SU-DHL-6 (cell line): ENCODE measurements at regions not wholly inside any gene's neighbourhood (a gene's known extent, or its start where the extent isn't known, plus 50 kb on each side); places are given as distances from the start of the nearest gene placed in this dataset.

ENCODE experiments used
- H2AFZ ChIP-seq: fragments of 200-600 bp; sonication (generic); 2 replicates; pipeline ENCODE4 v1.6.1; 2014; ENCODE audit warnings: low read depth, mild to moderate bottlenecking, moderate library complexity, mixed read lengths, antibody characterized with exemption, low read length; ENCODE audit not compliant: severe bottlenecking
- H3F3A ChIP-seq: fragments of 200-600 bp; shearing (Covaris generic); 2 replicates; pipeline ENCODE4 v1.6.0; 2016; ENCODE audit warnings: antibody characterized with exemption, mild to moderate bottlenecking; ENCODE audit not compliant: insufficient read depth
- H3K27ac ChIP-seq: fragments of 200-600 bp; sonication (generic); 2 replicates; pipeline ENCODE4 v1.5.1; 2016; ENCODE audit warnings: low read depth, mild to moderate bottlenecking, low read length, moderate library complexity, mixed read lengths
- H3K27me3 ChIP-seq: fragments of 200-600 bp; sonication (generic), shearing (Covaris generic); 2 replicates; pipeline ENCODE4 v1.6.0; 2014; ENCODE audit warnings: mild to moderate bottlenecking, low read length
- H3K36me3 ChIP-seq: fragments of 200-600 bp; sonication (generic); 2 replicates; pipeline ENCODE4 v1.6.1; 2014; ENCODE audit warnings: mild to moderate bottlenecking, low read length, mixed read lengths
- H3K4me2 ChIP-seq: fragments of 300-600, 200-600 bp; shearing (Covaris generic), sonication (generic); 2 replicates; pipeline ENCODE4 v1.6.0; 2014; ENCODE audit warnings: low read length, low read depth, mild to moderate bottlenecking; ENCODE audit not compliant: poor library complexity, severe bottlenecking
- H3K4me3 ChIP-seq: fragments of 200-600 bp; sonication (generic); 2 replicates; pipeline ENCODE4 v1.5.1; 2014; ENCODE audit warnings: antibody characterized with exemption, low read length, mild to moderate bottlenecking, mixed read lengths; ENCODE audit not compliant: insufficient read depth, poor library complexity, severe bottlenecking
- H3K79me2 ChIP-seq: fragments of 200-600 bp; sonication (generic); 2 replicates; pipeline ENCODE4 v1.6.1; 2014; ENCODE audit warnings: mild to moderate bottlenecking, low read length, moderate library complexity; ENCODE audit not compliant: insufficient read depth
- H3K9ac ChIP-seq: fragments of 200-600 bp; sonication (generic); 2 replicates; pipeline ENCODE4 v1.7.0; 2014; ENCODE audit warnings: mild to moderate bottlenecking, low read length
- H3K9me2 ChIP-seq: fragments of 200-600 bp; sonication (generic); replicated peaks from 2 replicates; pipeline ENCODE4 v1.6.1; 2014; ENCODE audit warnings: low read length; ENCODE audit not compliant: insufficient read depth
- H3K9me3 ChIP-seq: fragments of 200-600 bp; sonication (generic); 2 replicates; pipeline ENCODE4 v1.6.1; 2014; ENCODE audit warnings: low read length, mixed read lengths; ENCODE audit not compliant: insufficient read depth
- H4K20me1 ChIP-seq: fragments of 200-600 bp; sonication (generic); 2 replicates; pipeline ENCODE4 v1.6.1; 2014; ENCODE audit warnings: low read depth, mild to moderate bottlenecking, antibody characterized with exemption, low read length, moderate library complexity, mixed read lengths
- EZH2phosphoT487 ChIP-seq: fragments of 200-600 bp; sonication (generic), shearing (Covaris generic); conservative IDR thresholded peaks from 2 replicates; pipeline ENCODE4 v1.6.1; 2018; ENCODE audit warnings: mild to moderate bottlenecking, antibody characterized with exemption, low read length, moderate library complexity, mixed read lengths
- TF ChIP-seq, protein P1 (sequence below): fragments of 200-600 bp; sonication (generic); IDR thresholded peaks from one replicate; pipeline ENCODE4 v1.5.1; 2017; ENCODE audit warnings: antibody characterized with exemption, mild to moderate bottlenecking, low read length, moderate library complexity; ENCODE audit not compliant: insufficient read depth, poor library complexity, severe bottlenecking

- no peak overlapping the region for H2AFZ ChIP-seq
- no peaks in the 10 kb centered on the region for H3K36me3 ChIP-seq
- H3K9me2 ChIP-seq, result no peaks in the 10 kb centered on the region
- H3K27ac ChIP-seq, result no peak overlapping the region
- TF ChIP-seq, protein P1, sequence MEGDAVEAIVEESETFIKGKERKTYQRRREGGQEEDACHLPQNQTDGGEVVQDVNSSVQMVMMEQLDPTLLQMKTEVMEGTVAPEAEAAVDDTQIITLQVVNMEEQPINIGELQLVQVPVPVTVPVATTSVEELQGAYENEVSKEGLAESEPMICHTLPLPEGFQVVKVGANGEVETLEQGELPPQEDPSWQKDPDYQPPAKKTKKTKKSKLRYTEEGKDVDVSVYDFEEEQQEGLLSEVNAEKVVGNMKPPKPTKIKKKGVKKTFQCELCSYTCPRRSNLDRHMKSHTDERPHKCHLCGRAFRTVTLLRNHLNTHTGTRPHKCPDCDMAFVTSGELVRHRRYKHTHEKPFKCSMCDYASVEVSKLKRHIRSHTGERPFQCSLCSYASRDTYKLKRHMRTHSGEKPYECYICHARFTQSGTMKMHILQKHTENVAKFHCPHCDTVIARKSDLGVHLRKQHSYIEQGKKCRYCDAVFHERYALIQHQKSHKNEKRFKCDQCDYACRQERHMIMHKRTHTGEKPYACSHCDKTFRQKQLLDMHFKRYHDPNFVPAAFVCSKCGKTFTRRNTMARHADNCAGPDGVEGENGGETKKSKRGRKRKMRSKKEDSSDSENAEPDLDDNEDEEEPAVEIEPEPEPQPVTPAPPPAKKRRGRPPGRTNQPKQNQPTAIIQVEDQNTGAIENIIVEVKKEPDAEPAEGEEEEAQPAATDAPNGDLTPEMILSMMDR, result no peak
- no peak for TF ChIP-seq EZH2phosphoT487
- H3K27me3 ChIP-seq, result no peaks in the 10 kb centered on the region
- H3K9ac ChIP-seq, result no peak overlapping the region
- no peaks in the 10 kb centered on the region for H4K20me1 ChIP-seq
- no peaks in the 10 kb centered on the region for H3K79me2 ChIP-seq
- H3K9me3 ChIP-seq, result 0 out of 2 replicates have a peak, but pooled peaks cover 3% of the 10 kb centered on the region
- H3F3A ChIP-seq, result no peaks in the 10 kb centered on the region
- no peak overlapping the region for H3K4me2 ChIP-seq
- no peak overlapping the region for H3K4me3 ChIP-seq
These were observed 988.3 kb upstream of the GYPC start for GRCh38 chr2:125667630-125668029.

DNA sequence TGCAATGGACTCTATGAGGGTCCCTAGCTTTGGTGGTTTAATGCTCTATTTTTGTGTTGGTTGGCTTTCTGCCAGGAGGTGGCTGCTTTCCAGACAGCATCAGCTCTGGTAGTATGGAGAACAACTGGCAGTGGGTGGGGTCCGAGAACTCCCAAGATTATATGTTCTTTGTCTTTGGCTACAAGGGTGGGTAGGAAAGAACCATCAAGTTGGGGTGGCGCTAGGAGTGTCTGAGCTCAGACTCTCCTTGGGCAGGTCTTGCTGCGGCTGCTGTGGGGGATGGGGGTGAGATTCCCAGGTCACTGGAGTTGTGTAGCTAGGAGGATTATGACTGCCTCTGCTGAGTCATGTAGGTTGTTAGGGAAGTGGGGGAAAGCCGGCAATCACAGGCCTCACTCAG, 976.1 kb upstream of the GYPC start:
- H3K79me2 ChIP-seq, result no peaks in the 10 kb centered on the region
- H3K9me2 ChIP-seq, result no peaks in the 10 kb centered on the region
- no peaks in the 10 kb centered on the region for H3K36me3 ChIP-seq
- no peak overlapping the region for H3K27ac ChIP-seq
- H3F3A ChIP-seq, result no peaks in the 10 kb centered on the region
- H3K9me3 ChIP-seq, result no peaks in the 10 kb centered on the region
- no peak overlapping the region for H3K9ac ChIP-seq
- no peak overlapping the region for H2AFZ ChIP-seq
- H3K27me3 ChIP-seq, result no peaks in the 10 kb centered on the region
- H4K20me1 ChIP-seq, result no peaks in the 10 kb centered on the region
- TF ChIP-seq, protein P1, result no peak
- no peak for TF ChIP-seq EZH2phosphoT487
- no peak overlapping the region for H3K4me2 ChIP-seq
- H3K4me3 ChIP-seq, result no peak overlapping the region

- no peak for TF ChIP-seq EZH2phosphoT487
- Histone ChIP-seq H3F3A (no peaks in the 10 kb centered on the region), H3K27ac (no peak overlapping the region), H3K79me2 (no peaks in the 10 kb centered on the region), H3K4me3 (no peak overlapping the region), H3K9me3 (no peaks in the 10 kb centered on the region), H3K9ac (no peak overlapping the region), H2AFZ (no peak overlapping the region), H3K9me2 (no peaks in the 10 kb centered on the region), H3K4me2 (no peak overlapping the region), H4K20me1 (no peaks in the 10 kb centered on the region), H3K36me3 (no peaks in the 10 kb centered on the region), H3K27me3 (no peaks in the 10 kb centered on the region)
These were observed 975.1 kb upstream of the GYPC start for GRCh38 chr2:125680809-125681208.

DNA sequence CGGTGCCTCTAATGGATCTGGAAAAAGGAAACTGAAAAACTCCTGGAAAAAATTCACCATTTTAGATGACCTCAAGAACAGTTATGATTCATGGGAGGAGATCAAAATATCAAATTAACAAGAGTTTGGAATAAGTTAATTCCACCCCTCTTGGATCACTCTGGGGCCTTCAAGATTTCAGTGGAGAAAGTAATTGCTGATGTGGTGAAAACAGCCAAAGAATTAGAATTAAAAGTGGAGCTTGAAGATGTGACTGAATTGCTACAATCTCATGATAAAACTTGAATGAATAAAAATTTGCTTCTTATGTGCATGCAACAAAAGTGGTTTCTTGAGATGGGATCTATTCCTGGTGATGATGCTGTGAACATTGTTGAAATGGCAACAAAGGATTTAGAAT, 974.4 kb upstream of the GYPC start:
- Histone ChIP-seq H3K27me3 (no peaks in the 10 kb centered on the region), H3K9me3 (no peaks in the 10 kb centered on the region), H3K4me2 (no peak overlapping the region), H3K27ac (no peak overlapping the region), H3K9me2 (no peaks in the 10 kb centered on the region), H3K9ac (no peak overlapping the region), H3K4me3 (no peak overlapping the region), H3F3A (no peaks in the 10 kb centered on the region), H4K20me1 (no peaks in the 10 kb centered on the region), H3K36me3 (no peaks in the 10 kb centered on the region), H3K79me2 (no peaks in the 10 kb centered on the region), H2AFZ (no peak overlapping the region)
- TF ChIP-seq EZH2phosphoT487, result no peak
- TF ChIP-seq, protein P1, result no peak
